CD4-positive, CD25-positive, alpha-beta regulatory T cell (primary cell): ENCODE measurements at regions not wholly inside any gene's neighbourhood (a gene's known extent, or its start where the extent isn't known, plus 50 kb on each side); places are given as distances from the start of the nearest gene placed in this dataset.

ENCODE experiments used
- ATAC-seq, 2 donors: fragments of 150-1000 bp; cut with Tn5 transposase; one replicate each; pipeline ENCODE4 v1.10.0; 2021; ENCODE audit warnings: low read depth in 2 of 2, moderate number of reproducible peaks in 2 of 2, moderate library complexity in 1 of 2
- DNase-seq, 3 donors: peaks; one replicate each; pipeline versions ENCODE4 v3.0.0 to v3.0.0-alpha.2; 2012 to 2022; ENCODE audit warnings: mixed read lengths in 1 of 3
- H3K27ac ChIP-seq: one replicate; pipeline ENCODE4 v1.7.0; 2013; ENCODE audit warnings: mild to moderate bottlenecking, low read length; ENCODE audit not compliant: insufficient read depth, poor library complexity, severe bottlenecking
- H3K27me3 ChIP-seq: one replicate; pipeline ENCODE4 v1.7.0; 2013; ENCODE audit warnings: low read length; ENCODE audit not compliant: control insufficient read depth, insufficient read depth
- H3K36me3 ChIP-seq: one replicate; pipeline ENCODE4 v1.7.0; 2013; ENCODE audit warnings: mild to moderate bottlenecking, low read length, moderate library complexity; ENCODE audit not compliant: control insufficient read depth, insufficient read depth
- H3K4me1 ChIP-seq: 2 replicates; pipeline ENCODE4 v1.7.0; 2013; ENCODE audit warnings: mild to moderate bottlenecking, low read length; ENCODE audit not compliant: insufficient read depth, control insufficient read depth, poor library complexity, severe bottlenecking
- H3K4me3 ChIP-seq: one replicate; pipeline ENCODE4 v1.7.0; 2013; ENCODE audit warnings: low read depth, mild to moderate bottlenecking, low read length, moderate library complexity
- H3K9me3 ChIP-seq, 2 experiments: 1 replicate in 1 of 2; 2 replicates in 1 of 2; pipeline ENCODE4 v1.7.0; 2013; ENCODE audit warnings: low read length in 2 of 2, mild to moderate bottlenecking in 1 of 2, moderate library complexity in 1 of 2; ENCODE audit not compliant: control insufficient read depth in 2 of 2
- H3K27ac Mint-ChIP-seq, 3 donors: one replicate each; pipeline ENCODE4 v1.8.0; 2020 to 2022; ENCODE audit warnings: mild to moderate bottlenecking in 3 of 3, mixed read lengths in 3 of 3, moderate library complexity in 2 of 3
- H3K27me3 Mint-ChIP-seq: one replicate; pipeline ENCODE4 v1.8.0; 2022; ENCODE audit warnings: mild to moderate bottlenecking, mixed read lengths
- H3K36me3 Mint-ChIP-seq: one replicate; pipeline ENCODE4 v1.8.0; 2020; ENCODE audit warnings: mixed read lengths
- H3K4me1 Mint-ChIP-seq, 4 donors: one replicate each; pipeline ENCODE4 v1.8.0; 2020 to 2022; ENCODE audit warnings: mixed read lengths in 4 of 4, mild to moderate bottlenecking in 1 of 4
- H3K4me3 Mint-ChIP-seq, 4 donors: one replicate each; pipeline ENCODE4 v1.8.0; 2020 to 2022; ENCODE audit warnings: mild to moderate bottlenecking in 4 of 4, mixed read lengths in 4 of 4, moderate library complexity in 3 of 4
- H3K9me3 Mint-ChIP-seq, 7 donors: one replicate each; pipeline ENCODE4 v1.8.0; 2020 to 2022; ENCODE audit warnings: mixed read lengths in 7 of 7, mild to moderate bottlenecking in 3 of 7, moderate library complexity in 2 of 7

DNA sequence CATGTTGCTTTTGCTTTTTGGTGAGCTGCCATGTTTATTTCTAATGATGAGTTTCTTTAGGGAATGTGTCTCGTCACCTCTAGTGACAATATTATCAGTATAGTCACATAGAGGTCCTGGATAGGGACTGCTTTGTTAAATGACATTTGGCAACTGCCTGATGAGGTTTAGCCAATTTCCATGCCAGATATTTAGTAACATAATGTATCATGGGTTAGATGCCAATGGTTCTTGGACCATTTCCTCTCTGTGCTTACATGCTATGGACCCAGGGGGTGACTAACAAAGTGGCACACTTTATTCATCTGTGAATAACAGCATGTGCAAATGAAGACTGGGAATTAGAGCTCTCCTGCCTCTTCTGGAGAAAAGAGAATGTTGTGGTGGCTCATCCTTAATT is 56.2 kb upstream of the RAB27B start:
- no peaks in the 10 kb centered on the region for H3K36me3 Mint-ChIP-seq
- H3K9me3 ChIP-seq = no peaks in the 10 kb centered on the region
- H3K27ac Mint-ChIP-seq = no peak overlapping the region

GRCh38 chr18:54774423-54774822 is 53.9 kb upstream of the RAB27B start:
- H3K36me3 Mint-ChIP-seq = no peaks in the 10 kb centered on the region
- H3K27me3 Mint-ChIP-seq = no peaks in the 10 kb centered on the region
- no peak overlapping the region for H3K27ac ChIP-seq
- H3K27ac Mint-ChIP-seq = no peak overlapping the region
- no peaks in the 10 kb centered on the region for H3K4me1 ChIP-seq
- ATAC-seq (no peak), DNase-seq (no peak)
- H3K9me3 ChIP-seq = no peaks in the 10 kb centered on the region
- peaks cover 0 to 3% (median 2%) of the 10 kb centered on the region in 7 donors for H3K9me3 Mint-ChIP-seq
- H3K4me3 Mint-ChIP-seq = no peak overlapping the region
- H3K27me3 ChIP-seq = no peaks in the 10 kb centered on the region
- no peaks in the 10 kb centered on the region for H3K4me1 Mint-ChIP-seq
- H3K36me3 ChIP-seq = no peaks in the 10 kb centered on the region
- no peak overlapping the region for H3K4me3 ChIP-seq

More for the DNA sequence above, 56.2 kb upstream of the RAB27B start:
- Histone ChIP-seq H3K4me3 (no peak overlapping the region), H3K4me1 (no peaks in the 10 kb centered on the region), H3K36me3 (no peaks in the 10 kb centered on the region), H3K27ac (no peak overlapping the region), H3K27me3 (no peaks in the 10 kb centered on the region)
- H3K9me3 Mint-ChIP-seq = peaks cover 0 to 7% (median 3%) of the 10 kb centered on the region in 7 donors
- ATAC-seq = no peak
- no peaks in the 10 kb centered on the region for H3K4me1 Mint-ChIP-seq
- no peaks in the 10 kb centered on the region for H3K27me3 Mint-ChIP-seq
- H3K4me3 Mint-ChIP-seq = no peak overlapping the region
- DNase-seq = no peak

DNA sequence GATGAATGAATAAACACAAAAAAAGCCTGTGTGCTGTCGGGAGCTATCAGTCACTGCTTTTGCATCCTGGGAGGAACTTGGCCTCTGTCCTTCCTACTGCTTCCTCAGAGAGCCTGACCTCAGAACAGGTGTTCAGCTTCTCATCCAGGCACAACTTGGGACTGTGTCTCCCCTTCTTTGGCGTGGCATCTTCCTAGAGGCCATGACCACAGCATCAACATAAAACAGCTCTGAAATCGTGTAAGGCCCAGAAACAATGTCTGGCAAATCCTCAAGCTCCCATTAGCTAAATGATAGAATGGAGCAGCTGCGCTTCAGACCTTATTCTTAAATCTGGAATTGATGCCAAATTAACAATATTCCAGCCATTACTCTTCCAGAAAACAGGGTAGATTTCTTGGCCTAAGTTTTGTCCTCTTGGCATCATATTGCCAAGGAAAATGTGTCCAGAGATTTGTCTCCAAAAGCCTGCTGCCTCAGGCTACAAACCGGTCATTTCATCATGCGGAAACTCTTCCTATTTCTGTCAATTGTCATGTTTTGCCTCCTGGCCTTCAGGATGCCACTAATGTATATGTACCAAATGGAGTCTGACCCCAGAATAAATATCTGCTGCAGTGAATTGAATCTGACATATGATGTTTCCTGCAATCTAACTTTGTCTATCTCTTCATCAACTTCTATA is 53.2 kb upstream of the RAB27B start:
- H3K9me3 ChIP-seq = no peaks in the 10 kb centered on the region
- H3K4me3 Mint-ChIP-seq = no peak overlapping the region
- peaks cover 0 to 3% (median 2%) of the 10 kb centered on the region in 7 donors for H3K9me3 Mint-ChIP-seq
- H3K36me3 Mint-ChIP-seq = no peaks in the 10 kb centered on the region
- no peaks in the 10 kb centered on the region for H3K4me1 Mint-ChIP-seq
- H3K27me3 ChIP-seq = no peaks in the 10 kb centered on the region
- no peaks in the 10 kb centered on the region for H3K27me3 Mint-ChIP-seq
- DNase-seq = no peak
- no peak overlapping the region for H3K27ac ChIP-seq
- no peak overlapping the region for H3K4me3 ChIP-seq
- no peak overlapping the region for H3K27ac Mint-ChIP-seq
- H3K36me3 ChIP-seq = no peaks in the 10 kb centered on the region
- no peak for ATAC-seq
- no peaks in the 10 kb centered on the region for H3K4me1 ChIP-seq

- Mint-ChIP-seq H3K4me3 (no peak overlapping the region), H3K36me3 (no peaks in the 10 kb centered on the region), H3K27me3 (no peaks in the 10 kb centered on the region), H3K27ac (no peak overlapping the region), H3K4me1 (no peaks in the 10 kb centered on the region), H3K9me3 (peaks cover 0 to 3% (median 2%) of the 10 kb centered on the region in 7 donors)
- H3K4me3 ChIP-seq = no peak overlapping the region
- no peaks in the 10 kb centered on the region for H3K36me3 ChIP-seq
- H3K27me3 ChIP-seq = no peaks in the 10 kb centered on the region
- no peaks in the 10 kb centered on the region for H3K4me1 ChIP-seq
- no peak overlapping the region for H3K27ac ChIP-seq
- no peak for ATAC-seq
- DNase-seq = no peak
- H3K9me3 ChIP-seq = no peaks in the 10 kb centered on the region
These were observed 52.6 kb upstream of the RAB27B start for GRCh38 chr18:54775686-54776085.

GRCh38 chr18:54776282-54776977 is 51.8 kb upstream of the RAB27B start:
- no peaks in the 10 kb centered on the region for H3K4me1 ChIP-seq
- H3K27me3 Mint-ChIP-seq = no peaks in the 10 kb centered on the region
- ATAC-seq (peak in 1 of 2 donors; percentile 13), DNase-seq (no peak)
- H3K4me1 Mint-ChIP-seq = no peaks in the 10 kb centered on the region
- peaks cover 0 to 3% (median 2%) of the 10 kb centered on the region in 7 donors for H3K9me3 Mint-ChIP-seq
- H3K27me3 ChIP-seq = no peaks in the 10 kb centered on the region
- no peaks in the 10 kb centered on the region for H3K9me3 ChIP-seq
- no peaks in the 10 kb centered on the region for H3K36me3 ChIP-seq
- H3K27ac ChIP-seq = no peak overlapping the region
- H3K27ac Mint-ChIP-seq = no peak overlapping the region
- H3K36me3 Mint-ChIP-seq = no peaks in the 10 kb centered on the region
- H3K4me3 ChIP-seq = no peak overlapping the region
- no peak overlapping the region for H3K4me3 Mint-ChIP-seq

DNA sequence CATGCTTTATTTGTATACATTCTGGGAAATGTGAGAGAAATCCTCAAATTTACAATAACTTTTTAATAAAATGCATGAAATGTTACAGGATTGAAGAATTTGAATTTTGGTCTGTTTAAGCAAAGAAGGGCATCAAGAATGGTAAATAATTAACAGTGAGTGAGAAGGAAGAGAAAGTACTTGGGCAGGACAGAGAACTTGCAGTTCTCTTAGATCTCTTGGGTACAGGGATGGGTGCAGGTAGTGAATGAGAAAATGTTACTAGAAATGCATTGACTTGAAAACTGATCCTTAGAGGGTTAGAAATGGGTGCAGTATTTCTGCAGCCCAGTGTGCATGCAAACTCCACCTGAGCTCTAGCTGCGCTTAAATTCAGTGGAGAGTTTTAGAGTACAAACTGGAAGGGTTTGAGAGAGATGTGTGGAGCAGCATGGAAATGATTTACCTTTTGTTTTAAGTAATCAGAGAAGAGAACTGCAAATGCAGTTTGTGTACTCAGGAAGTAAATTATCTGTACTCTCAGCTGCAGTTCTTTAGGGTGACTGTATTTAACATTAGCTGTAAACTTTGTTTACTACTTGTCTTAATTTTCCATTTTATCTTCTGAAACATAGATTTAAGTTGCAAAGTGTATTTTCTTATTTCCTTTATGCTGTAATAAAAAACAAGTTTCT is 51.0 kb upstream of the RAB27B start:
- Histone ChIP-seq H3K27me3 (no peaks in the 10 kb centered on the region), H3K36me3 (no peaks in the 10 kb centered on the region), H3K27ac (no peak overlapping the region), H3K4me1 (no peaks in the 10 kb centered on the region), H3K9me3 (no peaks in the 10 kb centered on the region), H3K4me3 (no peak overlapping the region)
- Mint-ChIP-seq H3K36me3 (no peaks in the 10 kb centered on the region), H3K4me1 (no peaks in the 10 kb centered on the region), H3K9me3 (peaks cover 0 to 3% (median 2%) of the 10 kb centered on the region in 7 donors), H3K27me3 (no peaks in the 10 kb centered on the region), H3K27ac (no peak overlapping the region), H3K4me3 (no peak overlapping the region)
- DNase-seq = no peak
- no peak for ATAC-seq

GRCh38 chr18:54777989-54778388 is 50.3 kb upstream of the RAB27B start:
- no peak overlapping the region for H3K27ac ChIP-seq
- no peaks in the 10 kb centered on the region for H3K27me3 ChIP-seq
- H3K36me3 ChIP-seq = no peaks in the 10 kb centered on the region
- H3K27me3 Mint-ChIP-seq = no peaks in the 10 kb centered on the region
- no peak overlapping the region for H3K4me3 ChIP-seq
- H3K9me3 Mint-ChIP-seq = peaks cover 0 to 3% (median 2%) of the 10 kb centered on the region in 7 donors
- no peaks in the 10 kb centered on the region for H3K4me1 Mint-ChIP-seq
- no peaks in the 10 kb centered on the region for H3K9me3 ChIP-seq
- DNase-seq (no peak), ATAC-seq (no peak)
- no peaks in the 10 kb centered on the region for H3K36me3 Mint-ChIP-seq
- H3K4me3 Mint-ChIP-seq = no peak overlapping the region
- H3K4me1 ChIP-seq = no peaks in the 10 kb centered on the region
- H3K27ac Mint-ChIP-seq = no peak overlapping the region
